ENCODE measurements at regions not wholly inside any gene's neighbourhood (a gene's known extent, or its start where the extent isn't known, plus 50 kb on each side); places are given as distances from the start of the nearest gene placed in this dataset.

DNA sequence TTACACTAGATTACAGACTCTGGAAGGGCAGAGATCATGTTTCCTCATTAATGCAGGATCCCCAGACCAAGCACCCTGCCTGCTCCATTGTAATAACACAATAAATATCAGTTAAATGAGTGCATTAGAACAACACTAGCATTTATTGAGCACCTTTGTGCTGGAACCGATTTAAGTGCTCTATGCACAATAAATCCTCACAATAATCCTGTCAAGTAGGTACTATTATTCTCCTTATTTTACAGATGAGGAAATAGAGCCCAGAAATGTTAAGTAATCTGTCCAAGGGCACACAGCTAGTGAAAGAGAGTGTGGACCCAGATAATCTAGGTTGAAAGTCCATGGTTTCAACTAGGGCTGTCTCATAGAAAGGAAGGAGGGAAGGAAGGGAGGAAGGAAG lies 69.8 kb downstream of the MAP1LC3B2 start:
- H4K20me1 ChIP-seq (ENCODE audit: insufficient read depth, low read length): no peaks in the 10 kb centered on the region
- Mint-ChIP-seq H3K36me3 (no peaks in the 10 kb centered on the region), H3K4me1 (peaks cover 32% of the 10 kb centered on the region), H3K27ac (no peak overlapping the region), H3K27me3 (ENCODE audit: low read depth in 3 of 3) (peaks cover 0 to 3% (median 0%) of the 10 kb centered on the region in 3 donors), H3K9me3 (peaks cover 0 to 5% (median 0%) of the 10 kb centered on the region in 7 donors), H3K4me3 (no peak overlapping the region)
- no peak for DNase-seq
- TF ChIP-seq, protein P1, sequence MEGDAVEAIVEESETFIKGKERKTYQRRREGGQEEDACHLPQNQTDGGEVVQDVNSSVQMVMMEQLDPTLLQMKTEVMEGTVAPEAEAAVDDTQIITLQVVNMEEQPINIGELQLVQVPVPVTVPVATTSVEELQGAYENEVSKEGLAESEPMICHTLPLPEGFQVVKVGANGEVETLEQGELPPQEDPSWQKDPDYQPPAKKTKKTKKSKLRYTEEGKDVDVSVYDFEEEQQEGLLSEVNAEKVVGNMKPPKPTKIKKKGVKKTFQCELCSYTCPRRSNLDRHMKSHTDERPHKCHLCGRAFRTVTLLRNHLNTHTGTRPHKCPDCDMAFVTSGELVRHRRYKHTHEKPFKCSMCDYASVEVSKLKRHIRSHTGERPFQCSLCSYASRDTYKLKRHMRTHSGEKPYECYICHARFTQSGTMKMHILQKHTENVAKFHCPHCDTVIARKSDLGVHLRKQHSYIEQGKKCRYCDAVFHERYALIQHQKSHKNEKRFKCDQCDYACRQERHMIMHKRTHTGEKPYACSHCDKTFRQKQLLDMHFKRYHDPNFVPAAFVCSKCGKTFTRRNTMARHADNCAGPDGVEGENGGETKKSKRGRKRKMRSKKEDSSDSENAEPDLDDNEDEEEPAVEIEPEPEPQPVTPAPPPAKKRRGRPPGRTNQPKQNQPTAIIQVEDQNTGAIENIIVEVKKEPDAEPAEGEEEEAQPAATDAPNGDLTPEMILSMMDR (IDR thresholded peaks at IDR 0.05): no peak
- H3K4me1 ChIP-seq (ENCODE audit: control insufficient read depth in 1 of 2, insufficient read depth in 2 of 2, low read length in 2 of 2): peaks cover 14 to 19% of the 10 kb centered on the region in 2 donors
- no peak overlapping the region for H2AFZ ChIP-seq (ENCODE audit: insufficient read depth, low read depth, low read length, poor library complexity, severe bottlenecking)
- intact Hi-C loops (cut with micrococcal nuclease): no loop called here
- H3K27me3 ChIP-seq (ENCODE audit: control insufficient read depth in 2 of 2, insufficient read depth in 2 of 2, low read length in 2 of 2): no peaks in the 10 kb centered on the region
- no peaks in the 10 kb centered on the region for H3K9me3 ChIP-seq (replicated peaks in 1 of 2; ENCODE audit: control insufficient read depth in 1 of 2, insufficient read depth in 1 of 2, low read length in 2 of 2)
- no peak overlapping the region for H3K27ac ChIP-seq (ENCODE audit: low read depth in 1 of 2, low read length in 2 of 2)
- WGBS (ENCODE audit: insufficient coverage): no CpG with 5 or more reads among the region's 1 CpG
- H3K79me2 ChIP-seq (ENCODE audit: insufficient read depth, low read length): no peaks in the 10 kb centered on the region
- no peak overlapping the region for H3K4me3 ChIP-seq (replicated peaks in 1 of 3; ENCODE audit: low read depth in 2 of 3, low read length in 3 of 3)
- H3K4me2 ChIP-seq (replicated peaks; ENCODE audit: extremely low read depth, low read length, poor library complexity, severe bottlenecking): no peak overlapping the region
- no peak overlapping the region for H3K9ac ChIP-seq (ENCODE audit: insufficient read depth, low read length, poor library complexity, severe bottlenecking)
- no peaks in the 10 kb centered on the region for H3K36me3 ChIP-seq (replicated peaks in 1 of 2; ENCODE audit: control insufficient read depth in 1 of 2, insufficient read depth in 2 of 2, low read length in 2 of 2)

DNA sequence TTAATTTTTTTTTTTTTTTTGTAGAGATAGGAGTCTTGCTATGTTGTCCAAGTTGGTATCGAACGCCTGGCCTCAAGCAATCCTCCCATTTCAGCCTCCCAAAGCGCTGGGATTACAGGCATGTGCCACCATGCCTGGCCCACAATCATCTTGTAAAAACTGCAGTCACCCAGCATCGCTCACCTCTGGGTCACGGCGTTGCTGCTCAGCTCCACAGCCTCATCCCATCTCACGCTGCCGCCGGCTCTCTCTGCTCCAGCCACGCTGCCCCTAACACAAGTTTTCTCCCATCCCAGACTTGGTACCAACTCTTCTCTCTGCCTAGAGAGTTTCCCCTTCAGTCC lies 69.2 kb downstream of the MAP1LC3B2 start:
- Mint-ChIP-seq H3K4me1 (peaks cover 28% of the 10 kb centered on the region), H3K36me3 (no peaks in the 10 kb centered on the region), H3K27me3 (ENCODE audit: low read depth in 3 of 3) (peaks cover 0 to 3% (median 0%) of the 10 kb centered on the region in 3 donors), H3K9me3 (peaks cover under 1 to 9% (median 5%) of the 10 kb centered on the region in 7 donors), H3K4me3 (no peak overlapping the region), H3K27ac (peak overlapping the region in 1 of 7 donors; percentile 27)
- Histone ChIP-seq H2AFZ (ENCODE audit: insufficient read depth, low read depth, low read length, poor library complexity, severe bottlenecking) (no peak overlapping the region), H3K9ac (ENCODE audit: insufficient read depth, low read length, poor library complexity, severe bottlenecking) (no peak overlapping the region), H3K4me3 (replicated peaks in 1 of 3; ENCODE audit: low read depth in 2 of 3, low read length in 3 of 3) (no peak overlapping the region), H4K20me1 (ENCODE audit: insufficient read depth, low read length) (no peaks in the 10 kb centered on the region), H3K9me3 (replicated peaks in 1 of 2; ENCODE audit: control insufficient read depth in 1 of 2, insufficient read depth in 1 of 2, low read length in 2 of 2) (peaks cover 1 to 3% of the 10 kb centered on the region in 2 donors), H3K27ac (ENCODE audit: low read depth in 1 of 2, low read length in 2 of 2) (no peak overlapping the region), H3K27me3 (ENCODE audit: control insufficient read depth in 2 of 2, insufficient read depth in 2 of 2, low read length in 2 of 2) (no peaks in the 10 kb centered on the region), H3K4me2 (replicated peaks; ENCODE audit: extremely low read depth, low read length, poor library complexity, severe bottlenecking) (no peak overlapping the region), H3K79me2 (ENCODE audit: insufficient read depth, low read length) (no peaks in the 10 kb centered on the region), H3K4me1 (ENCODE audit: control insufficient read depth in 1 of 2, insufficient read depth in 2 of 2, low read length in 2 of 2) (peaks cover 13 to 14% of the 10 kb centered on the region in 2 donors), H3K36me3 (replicated peaks in 1 of 2; ENCODE audit: control insufficient read depth in 1 of 2, insufficient read depth in 2 of 2, low read length in 2 of 2) (no peaks in the 10 kb centered on the region)
- intact Hi-C loops (cut with micrococcal nuclease): no loop called here
- TF ChIP-seq, protein P1 (IDR thresholded peaks at IDR 0.05): no peak
- DNase-seq: no peak
- 95% methylated on average over 8 of the region's 10 CpGs for WGBS (ENCODE audit: insufficient coverage)

Measured in CD14-positive monocyte (primary cell).